B cell (primary cell): ENCODE measurements at regions not wholly inside any gene's neighbourhood (a gene's known extent, or its start where the extent isn't known, plus 50 kb on each side); places are given as distances from the start of the nearest gene placed in this dataset.

Experiments used
- EZH2 ChIP-seq: IDR thresholded peaks from 2 replicates; pipeline ENCODE4 v1.6.1; 2012; ENCODE audit warnings: borderline replicate concordance, low read depth, mild to moderate bottlenecking, moderate library complexity, low read length; ENCODE audit not compliant: insufficient read depth, poor library complexity, severe bottlenecking
- TF ChIP-seq, protein P1 (sequence below): fragments of 200-600 bp; IDR thresholded peaks from one replicate; pipeline ENCODE4 v1.8.0; 2022; ENCODE audit warnings: antibody characterized with exemption, mild to moderate bottlenecking

DNA sequence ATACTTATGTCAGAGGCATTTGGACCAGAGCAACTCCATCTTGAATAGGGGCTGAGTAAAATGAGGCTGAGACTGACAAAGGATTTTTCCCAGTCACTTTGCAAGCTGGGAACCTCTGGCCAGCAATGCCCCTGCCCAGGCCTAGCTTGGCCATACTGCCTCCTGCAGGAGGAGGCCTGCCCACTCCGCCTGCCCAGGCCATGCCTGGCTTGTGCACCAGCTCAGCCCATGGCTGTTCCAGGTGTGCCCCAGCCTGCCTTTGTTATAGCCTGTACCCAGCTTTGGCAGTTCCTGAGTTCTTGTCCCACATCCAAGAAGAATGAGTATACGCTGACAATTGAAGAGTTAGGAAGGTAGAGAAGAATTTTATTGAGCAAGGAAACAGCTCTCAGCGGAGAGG is 176.1 kb downstream of the AASDH start:
- TF ChIP-seq, protein P1, sequence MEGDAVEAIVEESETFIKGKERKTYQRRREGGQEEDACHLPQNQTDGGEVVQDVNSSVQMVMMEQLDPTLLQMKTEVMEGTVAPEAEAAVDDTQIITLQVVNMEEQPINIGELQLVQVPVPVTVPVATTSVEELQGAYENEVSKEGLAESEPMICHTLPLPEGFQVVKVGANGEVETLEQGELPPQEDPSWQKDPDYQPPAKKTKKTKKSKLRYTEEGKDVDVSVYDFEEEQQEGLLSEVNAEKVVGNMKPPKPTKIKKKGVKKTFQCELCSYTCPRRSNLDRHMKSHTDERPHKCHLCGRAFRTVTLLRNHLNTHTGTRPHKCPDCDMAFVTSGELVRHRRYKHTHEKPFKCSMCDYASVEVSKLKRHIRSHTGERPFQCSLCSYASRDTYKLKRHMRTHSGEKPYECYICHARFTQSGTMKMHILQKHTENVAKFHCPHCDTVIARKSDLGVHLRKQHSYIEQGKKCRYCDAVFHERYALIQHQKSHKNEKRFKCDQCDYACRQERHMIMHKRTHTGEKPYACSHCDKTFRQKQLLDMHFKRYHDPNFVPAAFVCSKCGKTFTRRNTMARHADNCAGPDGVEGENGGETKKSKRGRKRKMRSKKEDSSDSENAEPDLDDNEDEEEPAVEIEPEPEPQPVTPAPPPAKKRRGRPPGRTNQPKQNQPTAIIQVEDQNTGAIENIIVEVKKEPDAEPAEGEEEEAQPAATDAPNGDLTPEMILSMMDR = no peak
- no peak for TF ChIP-seq EZH2
